Pancreas (tissue), 10 donors: ENCODE measurements at regions not wholly inside any gene's neighbourhood (a gene's known extent, or its start where the extent isn't known, plus 50 kb on each side); places are given as distances from the start of the nearest gene placed in this dataset.

Source experiments
- ATAC-seq, 4 donors: fragments of 200-7000 bp; cut with Tn5 transposase; one replicate each; pipeline versions ENCODE4 v1.8.0 to v1.9.1; 2020; ENCODE audit warnings: mild to moderate bottlenecking in 4 of 4, moderate library complexity in 4 of 4
- DNase-seq, 6 donors: peaks; one replicate each; pipeline ENCODE4 v3.0.0-alpha.2; 2020
- FAIRE-seq: peaks from 2 replicates; lab custom pipeline; 2012; peaks lifted over from hg19 to GRCh38; lab: Jason Lieb, UNC
- H3K27ac ChIP-seq, 4 donors: fragments of 200-600 bp; sonication (generic); 1 replicate in 3 of 4; 2 replicates in 1 of 4; pipeline versions ENCODE4 v1.5.0 to v1.8.0; 2020
- H3K27me3 ChIP-seq, 4 donors: fragments of 200-600 bp; one replicate each; pipeline ENCODE4 v1.8.0; 2021
- H3K36me3 ChIP-seq, 3 donors: fragments of 200-600 bp; sonication (generic) in 1 of 3; one replicate each; pipeline versions ENCODE4 v1.5.0 to v1.8.0; 2020 to 2021
- H3K4me1 ChIP-seq, 3 donors: fragments of 200-600 bp; one replicate each; pipeline ENCODE4 v1.8.0; 2021
- H3K4me3 ChIP-seq, 4 donors: fragments of 200-600 bp; sonication (generic) in 2 of 4; one replicate each; pipeline versions ENCODE4 v1.5.0 to v1.8.0; 2020 to 2021
- H3K9me3 ChIP-seq, 4 donors: fragments of 200-600 bp; one replicate each; pipeline ENCODE4 v1.8.0; 2021
- WGBS, 2 donors: extraction: QIAGEN DNeasy Blood & Tissue Kit; methylation state at CpG; one replicate each; pipeline ENCODE4 v1.1.7; 2013; 5-methylcytosine and 5-hydroxymethylcytosine counted together
- intact Hi-C, 3 donors: fragments of 100-400 bp; cut with DNase I; formaldehyde crosslinking; loops; one replicate each; pipeline versions ENCODE4 v1.11.1 to v1.14.2; 2022
- TF ChIP-seq, protein P1 (sequence below), 4 donors: fragments of 200-600 bp; sonication (generic) in 3 of 4; IDR thresholded peaks; one replicate each; pipeline versions ENCODE4 v1.5.0 to v1.8.0; 2021; ENCODE audit warnings: antibody characterized with exemption in 4 of 4
- donor health status: healthy with polysubstance abuse.
- donor health status: DM: no; HTN: no; CAD: no; lungs with moderate emphysema.
- donor health status: DM: no; HTN: no; CAD: no.
- donor health status: control.
- donor health status: control.
- donor health status: Bipolar disorder and iron deficiency.
- donor health status: DM: yes; HTN: yes; CAD: no.
- donor health status: DM: no; HTN: no; CAD: no.
- donor health status: DM: no; HTN: no; CAD: no.
- donor health status: DM: yes; HTN: yes; CAD: no.

DNA sequence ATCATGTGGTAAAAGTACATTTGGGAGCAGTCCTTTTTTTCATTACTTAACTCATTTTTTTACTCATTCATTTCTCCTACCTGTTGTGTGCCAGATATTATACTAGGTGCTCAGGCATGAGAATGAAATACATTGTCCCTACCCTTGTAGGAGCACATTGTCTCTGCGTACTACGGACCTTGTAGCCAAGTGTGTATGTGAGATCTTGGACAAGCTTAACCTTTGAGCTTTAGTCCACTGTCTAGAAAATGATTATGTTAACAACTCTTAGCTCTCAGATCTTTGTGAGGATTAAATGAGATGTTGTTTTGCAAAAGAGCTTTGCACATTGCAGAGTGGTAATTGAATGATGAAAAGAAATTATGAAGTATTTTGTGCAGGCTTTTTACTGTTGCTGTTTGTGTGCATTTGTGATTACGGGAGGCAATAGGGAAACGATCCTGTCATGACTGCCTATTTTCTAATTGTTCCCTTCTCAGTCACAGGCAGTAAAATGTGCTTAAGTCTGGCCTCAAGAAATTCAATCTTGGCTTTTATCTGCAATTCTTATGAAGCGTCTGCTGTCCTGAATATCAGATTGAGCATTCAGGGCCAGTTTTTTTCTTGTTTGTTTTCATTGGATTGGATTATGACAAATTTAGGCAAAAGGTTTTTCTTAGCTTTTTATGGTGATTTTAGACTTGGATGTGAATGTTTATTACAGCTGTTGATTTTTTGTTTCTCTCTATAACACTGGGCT, 447.7 kb downstream of the PDZRN4 start:
- Histone ChIP-seq H3K27ac (no peak overlapping the region), H3K27me3 (no peaks in the 10 kb centered on the region), H3K4me3 (no peak overlapping the region), H3K4me1 (no peaks in the 10 kb centered on the region), H3K9me3 (no peaks in the 10 kb centered on the region), H3K36me3 (no peaks in the 10 kb centered on the region)
- 55 to 60% methylated on average over 5 of the region's 5 CpGs for WGBS, 2 donors
- no peak for FAIRE-seq
- intact Hi-C loops, result no loop called here
- no peak for ATAC-seq
- DNase-seq, result no peak
- TF ChIP-seq, protein P1, sequence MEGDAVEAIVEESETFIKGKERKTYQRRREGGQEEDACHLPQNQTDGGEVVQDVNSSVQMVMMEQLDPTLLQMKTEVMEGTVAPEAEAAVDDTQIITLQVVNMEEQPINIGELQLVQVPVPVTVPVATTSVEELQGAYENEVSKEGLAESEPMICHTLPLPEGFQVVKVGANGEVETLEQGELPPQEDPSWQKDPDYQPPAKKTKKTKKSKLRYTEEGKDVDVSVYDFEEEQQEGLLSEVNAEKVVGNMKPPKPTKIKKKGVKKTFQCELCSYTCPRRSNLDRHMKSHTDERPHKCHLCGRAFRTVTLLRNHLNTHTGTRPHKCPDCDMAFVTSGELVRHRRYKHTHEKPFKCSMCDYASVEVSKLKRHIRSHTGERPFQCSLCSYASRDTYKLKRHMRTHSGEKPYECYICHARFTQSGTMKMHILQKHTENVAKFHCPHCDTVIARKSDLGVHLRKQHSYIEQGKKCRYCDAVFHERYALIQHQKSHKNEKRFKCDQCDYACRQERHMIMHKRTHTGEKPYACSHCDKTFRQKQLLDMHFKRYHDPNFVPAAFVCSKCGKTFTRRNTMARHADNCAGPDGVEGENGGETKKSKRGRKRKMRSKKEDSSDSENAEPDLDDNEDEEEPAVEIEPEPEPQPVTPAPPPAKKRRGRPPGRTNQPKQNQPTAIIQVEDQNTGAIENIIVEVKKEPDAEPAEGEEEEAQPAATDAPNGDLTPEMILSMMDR (IDR thresholded peaks at IDR 0.05), result no peak

DNA sequence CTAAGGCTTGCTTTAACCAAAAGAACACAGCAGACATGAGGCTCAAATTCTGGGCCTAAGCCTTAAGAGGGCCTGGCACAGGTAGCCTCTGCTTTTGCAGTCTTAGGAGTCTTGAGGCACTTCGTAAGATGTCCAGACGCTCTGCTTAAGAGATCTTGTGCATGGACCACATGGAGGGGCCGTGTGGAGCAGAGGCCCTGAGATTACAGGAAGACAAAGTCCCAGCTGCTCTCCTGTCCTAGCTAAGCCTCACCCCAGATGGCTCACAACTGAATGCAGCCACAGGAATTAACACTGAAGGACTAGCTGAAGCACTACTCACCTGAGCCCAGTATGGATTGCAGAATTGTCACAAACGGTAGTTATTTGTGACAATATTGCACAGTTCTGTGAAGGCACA, 446.0 kb downstream of the PDZRN4 start:
- intact Hi-C loops, result no loop called here
- Histone ChIP-seq H3K27ac (no peak overlapping the region), H3K36me3 (no peaks in the 10 kb centered on the region), H3K27me3 (no peaks in the 10 kb centered on the region), H3K9me3 (no peaks in the 10 kb centered on the region), H3K4me3 (no peak overlapping the region), H3K4me1 (no peaks in the 10 kb centered on the region)
- no peak for ATAC-seq
- DNase-seq, result no peak
- FAIRE-seq, result no peak
- WGBS, 2 donors, result 55 to 58% methylated on average over 4 of the region's 4 CpGs
- TF ChIP-seq, protein P1 (IDR thresholded peaks at IDR 0.05), result no peak

DNA sequence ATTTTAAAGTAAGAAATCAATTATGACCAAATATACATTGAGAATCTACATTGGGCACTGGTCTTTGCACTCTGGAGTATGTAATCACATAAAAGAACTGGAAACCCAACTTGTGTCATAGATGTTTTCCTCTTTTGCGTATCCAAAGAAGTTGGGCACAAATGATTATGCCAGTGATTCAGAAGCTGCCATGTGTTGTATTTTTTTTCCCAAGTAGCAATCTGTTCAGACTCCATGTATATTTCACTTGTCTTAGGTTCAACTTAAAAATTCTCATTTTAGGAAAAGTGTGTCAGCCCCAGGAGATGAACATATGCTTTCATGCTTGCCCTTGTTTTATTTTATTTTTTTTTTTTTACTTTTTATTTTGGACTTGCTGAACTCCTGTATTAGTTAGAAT, 441.5 kb downstream of the PDZRN4 start:
- intact Hi-C loops, result no loop called here
- ATAC-seq (no peak), DNase-seq (no peak), FAIRE-seq (no peak)
- TF ChIP-seq, protein P1 (IDR thresholded peaks at IDR 0.05), result no peak
- H3K36me3 ChIP-seq, result no peaks in the 10 kb centered on the region
- WGBS, 2 donors, result 79 to 88% methylated on average over 1 of the region's 1 CpG
- no peaks in the 10 kb centered on the region for H3K27me3 ChIP-seq
- no peaks in the 10 kb centered on the region for H3K4me1 ChIP-seq
- H3K27ac ChIP-seq, result no peak overlapping the region
- no peaks in the 10 kb centered on the region for H3K9me3 ChIP-seq
- H3K4me3 ChIP-seq, result no peak overlapping the region

DNA sequence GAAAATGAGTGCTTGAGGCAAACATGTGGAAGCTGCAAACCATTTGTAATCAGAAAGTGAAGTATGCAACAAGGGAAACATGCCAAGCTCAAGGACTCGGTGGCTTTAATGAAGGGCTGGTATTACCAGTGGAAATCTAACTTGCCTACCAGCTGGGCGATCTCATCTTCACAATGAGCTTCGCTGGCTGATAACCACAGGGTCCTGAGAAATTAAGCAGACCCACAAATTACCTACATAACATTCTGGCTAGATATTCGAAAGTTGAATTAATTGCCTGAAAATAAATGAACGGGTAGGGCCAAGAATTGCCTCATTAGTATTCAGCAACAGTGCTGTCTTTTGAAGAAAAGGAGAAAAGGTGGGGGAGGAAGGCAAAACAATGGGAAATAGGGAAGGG, 439.4 kb downstream of the PDZRN4 start:
- FAIRE-seq (no peak), ATAC-seq (no peak), DNase-seq (no peak)
- Histone ChIP-seq H3K36me3 (no peaks in the 10 kb centered on the region), H3K4me1 (no peaks in the 10 kb centered on the region), H3K4me3 (no peak overlapping the region), H3K27me3 (no peaks in the 10 kb centered on the region), H3K9me3 (peaks cover 0 to 3% (median 0%) of the 10 kb centered on the region in 4 donors), H3K27ac (no peak overlapping the region)
- TF ChIP-seq, protein P1 (IDR thresholded peaks at IDR 0.05), result no peak
- intact Hi-C loops, result no loop called here
- 57 to 68% methylated on average over 5 of the region's 5 CpGs for WGBS, 2 donors

DNA sequence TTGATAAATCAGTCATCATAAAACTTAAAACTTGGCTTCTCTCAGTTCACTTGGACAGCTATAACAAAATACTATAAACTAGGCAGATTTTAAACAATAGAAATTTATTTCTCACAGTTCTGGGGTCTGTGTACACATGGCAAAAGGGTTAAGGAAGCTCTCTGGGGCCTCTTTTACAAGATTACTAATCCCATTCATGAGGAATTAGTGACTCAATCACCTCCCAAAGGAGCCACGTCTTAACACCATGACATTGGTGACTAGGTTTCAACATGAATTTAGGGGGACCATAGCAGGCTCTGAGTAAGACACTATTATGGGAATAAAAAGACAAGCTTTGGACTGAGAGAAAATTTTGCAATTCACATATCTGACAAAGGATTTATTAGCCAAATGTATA, 436.5 kb downstream of the PDZRN4 start:
- Histone ChIP-seq H3K27ac (no peak overlapping the region), H3K36me3 (no peaks in the 10 kb centered on the region), H3K9me3 (peaks cover 0 to 3% (median 0%) of the 10 kb centered on the region in 4 donors), H3K27me3 (no peaks in the 10 kb centered on the region), H3K4me1 (no peaks in the 10 kb centered on the region), H3K4me3 (no peak overlapping the region)
- ATAC-seq (no peak), DNase-seq (no peak), FAIRE-seq (no peak)
- intact Hi-C loops, result no loop called here
- TF ChIP-seq, protein P1 (IDR thresholded peaks at IDR 0.05), result no peak
- WGBS, 2 donors, result 11 to 28% methylated on average over 1 of the region's 1 CpG
